ENCODE measurements at regions not wholly inside any gene's neighbourhood (a gene's known extent, or its start where the extent isn't known, plus 50 kb on each side); places are given as distances from the start of the nearest gene placed in this dataset.

DNA sequence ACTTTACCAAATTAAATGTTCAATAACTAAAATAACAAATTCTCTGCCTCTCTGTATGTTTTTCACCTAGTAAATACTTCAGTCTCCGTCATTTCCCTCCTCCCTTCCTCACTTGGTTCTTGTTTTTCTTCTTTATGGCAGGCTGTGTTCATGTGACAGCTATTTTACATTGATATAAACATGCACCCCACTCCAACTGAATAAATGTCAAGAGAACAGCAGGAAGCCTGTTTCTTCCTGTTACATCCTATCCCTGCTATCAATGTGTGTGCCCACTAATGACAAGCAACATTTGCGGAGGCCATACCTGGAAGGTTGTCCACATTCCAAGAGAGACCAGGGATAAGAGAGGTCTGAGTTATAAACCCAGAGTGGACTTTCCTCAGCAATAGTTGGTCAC is 145.2 kb upstream of the MAST4 start:
- Histone ChIP-seq H3K4me2 (ENCODE audit: low read length) (no peak overlapping the region), H3F3A (ENCODE audit: control insufficient read depth, insufficient read depth) (no peaks in the 10 kb centered on the region), H4K20me1 (ENCODE audit: control insufficient read depth, insufficient read depth, low read depth, low read length) (no peaks in the 10 kb centered on the region), H3K4me3 (ENCODE audit: low read length) (no peak overlapping the region), H3K36me3 (ENCODE audit: control insufficient read depth, low read length) (no peaks in the 10 kb centered on the region), H3K9me3 (ENCODE audit: control insufficient read depth, insufficient read depth, low read length) (peaks cover 5% of the 10 kb centered on the region; the same call in 1 of the 2 replicates), H3K79me2 (ENCODE audit: control insufficient read depth, low read length) (no peaks in the 10 kb centered on the region), H3K4me1 (ENCODE audit: control insufficient read depth, low read length) (no peaks in the 10 kb centered on the region), H3K27me3 (ENCODE audit: control insufficient read depth, low read length) (no peaks in the 10 kb centered on the region), H3K27ac (ENCODE audit: low read depth, low read length) (no peak overlapping the region), H3K9me2 (replicated peaks; ENCODE audit: control insufficient read depth, low read length) (no peaks in the 10 kb centered on the region)
- no peak for TF ChIP-seq EZH2phosphoT487 (IDR thresholded peaks at IDR 0.05; ENCODE audit: borderline replicate concordance, low read length)

DNA sequence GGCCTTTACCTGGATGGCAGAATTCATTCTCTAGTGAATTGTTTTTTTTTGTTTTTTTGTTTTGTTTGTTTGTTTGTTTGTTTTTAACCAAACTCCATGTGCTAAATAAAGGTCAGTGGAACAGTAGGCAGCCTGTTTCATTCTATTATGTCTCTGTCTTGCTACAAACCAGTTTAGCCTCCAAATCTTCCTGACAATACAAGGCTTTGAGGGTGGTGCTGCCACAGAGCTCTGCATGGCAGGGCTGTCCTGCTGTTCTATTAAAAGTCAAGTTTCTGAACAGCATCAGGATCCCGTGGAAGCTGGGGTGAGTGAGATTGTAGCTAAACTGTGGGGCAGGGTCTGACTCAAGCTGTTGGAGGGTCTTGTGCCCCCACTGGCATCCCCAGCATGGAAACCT is 144.1 kb upstream of the MAST4 start:
- Histone ChIP-seq H3K9me3 (ENCODE audit: control insufficient read depth, insufficient read depth, low read length) (peaks cover 5% of the 10 kb centered on the region; the same call in 1 of the 2 replicates), H3F3A (ENCODE audit: control insufficient read depth, insufficient read depth) (no peaks in the 10 kb centered on the region), H3K4me3 (ENCODE audit: low read length) (no peak overlapping the region), H4K20me1 (ENCODE audit: control insufficient read depth, insufficient read depth, low read depth, low read length) (no peaks in the 10 kb centered on the region), H3K79me2 (ENCODE audit: control insufficient read depth, low read length) (no peaks in the 10 kb centered on the region), H3K9me2 (replicated peaks; ENCODE audit: control insufficient read depth, low read length) (no peaks in the 10 kb centered on the region), H3K4me1 (ENCODE audit: control insufficient read depth, low read length) (no peaks in the 10 kb centered on the region), H3K27ac (ENCODE audit: low read depth, low read length) (no peak overlapping the region), H3K27me3 (ENCODE audit: control insufficient read depth, low read length) (no peaks in the 10 kb centered on the region), H3K36me3 (ENCODE audit: control insufficient read depth, low read length) (no peaks in the 10 kb centered on the region), H3K4me2 (ENCODE audit: low read length) (no peak overlapping the region)
- no peak for TF ChIP-seq EZH2phosphoT487 (IDR thresholded peaks at IDR 0.05; ENCODE audit: borderline replicate concordance, low read length)
- TF ChIP-seq, protein P1, sequence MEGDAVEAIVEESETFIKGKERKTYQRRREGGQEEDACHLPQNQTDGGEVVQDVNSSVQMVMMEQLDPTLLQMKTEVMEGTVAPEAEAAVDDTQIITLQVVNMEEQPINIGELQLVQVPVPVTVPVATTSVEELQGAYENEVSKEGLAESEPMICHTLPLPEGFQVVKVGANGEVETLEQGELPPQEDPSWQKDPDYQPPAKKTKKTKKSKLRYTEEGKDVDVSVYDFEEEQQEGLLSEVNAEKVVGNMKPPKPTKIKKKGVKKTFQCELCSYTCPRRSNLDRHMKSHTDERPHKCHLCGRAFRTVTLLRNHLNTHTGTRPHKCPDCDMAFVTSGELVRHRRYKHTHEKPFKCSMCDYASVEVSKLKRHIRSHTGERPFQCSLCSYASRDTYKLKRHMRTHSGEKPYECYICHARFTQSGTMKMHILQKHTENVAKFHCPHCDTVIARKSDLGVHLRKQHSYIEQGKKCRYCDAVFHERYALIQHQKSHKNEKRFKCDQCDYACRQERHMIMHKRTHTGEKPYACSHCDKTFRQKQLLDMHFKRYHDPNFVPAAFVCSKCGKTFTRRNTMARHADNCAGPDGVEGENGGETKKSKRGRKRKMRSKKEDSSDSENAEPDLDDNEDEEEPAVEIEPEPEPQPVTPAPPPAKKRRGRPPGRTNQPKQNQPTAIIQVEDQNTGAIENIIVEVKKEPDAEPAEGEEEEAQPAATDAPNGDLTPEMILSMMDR (IDR thresholded peaks at IDR 0.05; ENCODE audit: low read depth, low read length, poor library complexity, severe bottlenecking) = no peak

DNA sequence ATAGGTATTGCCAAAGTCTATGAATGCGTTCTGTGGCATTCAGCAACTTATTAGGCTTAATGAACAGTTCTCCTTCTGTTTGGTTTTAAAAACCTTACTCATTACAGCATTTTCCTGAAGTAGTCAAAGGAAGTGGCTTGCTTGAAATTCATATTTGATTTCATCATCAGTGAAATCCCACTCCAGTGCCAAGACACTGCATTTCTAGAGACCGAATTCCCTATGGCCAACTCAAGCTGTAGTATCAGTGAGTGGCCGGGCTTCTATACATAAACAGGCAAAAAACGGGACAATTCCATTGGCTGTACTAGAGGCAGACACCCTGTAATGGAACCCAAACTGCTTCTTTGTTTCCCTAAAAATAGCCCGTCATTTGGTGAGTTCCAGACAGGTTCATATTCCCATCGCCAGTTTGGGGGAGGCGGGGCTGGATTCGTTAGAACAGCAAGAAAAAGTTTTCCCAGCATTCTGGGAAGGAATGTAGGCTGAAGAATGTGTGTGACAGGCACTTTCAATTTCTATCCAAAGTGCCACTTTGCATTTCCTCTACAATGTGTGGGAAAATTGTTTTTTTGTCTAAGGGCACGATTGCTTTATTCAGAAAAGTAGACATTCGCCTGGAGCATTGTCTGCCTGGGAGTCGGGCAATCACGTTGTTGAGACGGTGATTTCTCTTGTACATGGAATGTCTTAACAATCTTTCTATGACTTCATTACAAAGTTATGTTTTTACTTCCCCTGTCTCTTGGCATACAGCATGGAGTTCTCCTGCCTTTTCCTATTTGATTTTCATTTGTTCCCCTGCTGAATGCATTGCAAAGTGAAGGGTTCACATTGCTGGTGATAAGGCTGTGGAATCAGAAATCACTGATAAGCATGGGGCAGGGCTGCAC is 141.8 kb upstream of the MAST4 start:
- H4K20me1 ChIP-seq (ENCODE audit: control insufficient read depth, insufficient read depth, low read depth, low read length) = no peaks in the 10 kb centered on the region
- H3K9me2 ChIP-seq (replicated peaks; ENCODE audit: control insufficient read depth, low read length) = no peaks in the 10 kb centered on the region
- H3K27ac ChIP-seq (ENCODE audit: low read depth, low read length) = no peak overlapping the region
- no peaks in the 10 kb centered on the region for H3K4me1 ChIP-seq (ENCODE audit: control insufficient read depth, low read length)
- no peaks in the 10 kb centered on the region for H3K36me3 ChIP-seq (ENCODE audit: control insufficient read depth, low read length)
- H3K4me3 ChIP-seq (ENCODE audit: low read length) = no peak overlapping the region
- H3K9me3 ChIP-seq (ENCODE audit: control insufficient read depth, insufficient read depth, low read length) = peaks cover 5% of the 10 kb centered on the region; the same call in 1 of the 2 replicates
- H3F3A ChIP-seq (ENCODE audit: control insufficient read depth, insufficient read depth) = no peaks in the 10 kb centered on the region
- TF ChIP-seq, protein P1 (IDR thresholded peaks at IDR 0.05; ENCODE audit: low read depth, low read length, poor library complexity, severe bottlenecking) = no peak
- TF ChIP-seq EZH2phosphoT487 (IDR thresholded peaks at IDR 0.05; ENCODE audit: borderline replicate concordance, low read length) = no peak
- H3K4me2 ChIP-seq (ENCODE audit: low read length) = no peak overlapping the region
- H3K79me2 ChIP-seq (ENCODE audit: control insufficient read depth, low read length) = no peaks in the 10 kb centered on the region
- no peaks in the 10 kb centered on the region for H3K27me3 ChIP-seq (ENCODE audit: control insufficient read depth, low read length)

DNA sequence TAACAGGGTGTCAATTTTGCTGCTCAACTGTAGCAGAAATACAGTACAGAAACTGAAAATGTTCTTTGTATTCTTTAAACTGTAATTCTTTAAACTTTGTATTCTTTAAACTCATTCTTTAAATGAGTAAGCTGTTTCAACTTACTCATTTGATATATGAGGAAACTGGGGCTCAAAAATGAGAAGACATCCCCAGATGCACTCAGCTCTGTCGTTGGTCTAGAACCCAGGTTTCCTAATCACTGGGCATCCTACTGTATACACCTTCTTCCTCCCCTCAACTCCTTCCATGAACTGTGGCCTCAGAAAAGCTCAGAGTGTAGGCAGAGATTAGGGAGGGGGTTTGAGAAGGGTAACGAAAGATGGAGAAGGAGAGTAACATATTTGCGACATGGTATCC is 136.5 kb upstream of the MAST4 start:
- no peaks in the 10 kb centered on the region for H3K36me3 ChIP-seq (ENCODE audit: control insufficient read depth, low read length)
- no peaks in the 10 kb centered on the region for H4K20me1 ChIP-seq (ENCODE audit: control insufficient read depth, insufficient read depth, low read depth, low read length)
- H3K79me2 ChIP-seq (ENCODE audit: control insufficient read depth, low read length) = no peaks in the 10 kb centered on the region
- H3K9me3 ChIP-seq (ENCODE audit: control insufficient read depth, insufficient read depth, low read length) = no peaks in the 10 kb centered on the region
- H3K4me2 ChIP-seq (ENCODE audit: low read length) = no peak overlapping the region
- no peak overlapping the region for H3K27ac ChIP-seq (ENCODE audit: low read depth, low read length)
- no peak for TF ChIP-seq EZH2phosphoT487 (IDR thresholded peaks at IDR 0.05; ENCODE audit: borderline replicate concordance, low read length)
- TF ChIP-seq, protein P1 (IDR thresholded peaks at IDR 0.05; ENCODE audit: low read depth, low read length, poor library complexity, severe bottlenecking) = no peak
- no peaks in the 10 kb centered on the region for H3K9me2 ChIP-seq (replicated peaks; ENCODE audit: control insufficient read depth, low read length)
- H3F3A ChIP-seq (ENCODE audit: control insufficient read depth, insufficient read depth) = no peaks in the 10 kb centered on the region
- H3K27me3 ChIP-seq (ENCODE audit: control insufficient read depth, low read length) = peaks cover 3% of the 10 kb centered on the region; the same call in 1 of the 2 replicates
- H3K4me1 ChIP-seq (ENCODE audit: control insufficient read depth, low read length) = no peaks in the 10 kb centered on the region
- H3K4me3 ChIP-seq (ENCODE audit: low read length) = no peak overlapping the region

Data from DOHH2 (cell line).